H1 (cell line): ENCODE measurements at regions not wholly inside any gene's neighbourhood (a gene's known extent, or its start where the extent isn't known, plus 50 kb on each side); places are given as distances from the start of the nearest gene placed in this dataset.

Experiments
- CTCF ChIP-seq, 3 experiments: IDR thresholded peaks; 1 replicate in 2 of 3; 2 replicates in 1 of 3; pipeline versions ENCODE4 v1.5.1 to v1.6.1; 2011; ENCODE audit warnings: low read length in 3 of 3, mild to moderate bottlenecking in 3 of 3, inconsistent platforms in 2 of 3, low read depth in 1 of 3, moderate library complexity in 1 of 3; ENCODE audit not compliant: insufficient read depth in 1 of 3; ENCODE audit errors: control extremely low read depth in 1 of 3
- E2F6 ChIP-seq: IDR thresholded peaks from 2 replicates; pipeline ENCODE4 v1.6.1; 2012; ENCODE audit warnings: inconsistent platforms
- KDM1A ChIP-seq: fragments of 200-600, 300-600 bp; sonication (generic); IDR thresholded peaks from 2 replicates; pipeline ENCODE4 v1.7.1; 2016; ENCODE audit warnings: mild to moderate bottlenecking, low read length, borderline replicate concordance
- KDM5A ChIP-seq: fragments of 200-600 bp; IDR thresholded peaks from 2 replicates; pipeline ENCODE4 v1.7.1; 2012; ENCODE audit warnings: mild to moderate bottlenecking, low read length, inconsistent platforms, mixed read lengths
- SIN3A ChIP-seq, 2 experiments: IDR thresholded peaks in 1 of 2; conservative IDR thresholded peaks in 1 of 2; 2 replicates each; pipeline ENCODE4 v1.6.1; 2011 to 2012; ENCODE audit warnings: low read length in 2 of 2, improper control_type of control experiment in 1 of 2, low read depth in 1 of 2, mild to moderate bottlenecking in 1 of 2
- SP2 ChIP-seq: IDR thresholded peaks from 2 replicates; pipeline ENCODE4 v1.6.1; 2012; ENCODE audit warnings: mild to moderate bottlenecking, low read length, inconsistent platforms

DNA sequence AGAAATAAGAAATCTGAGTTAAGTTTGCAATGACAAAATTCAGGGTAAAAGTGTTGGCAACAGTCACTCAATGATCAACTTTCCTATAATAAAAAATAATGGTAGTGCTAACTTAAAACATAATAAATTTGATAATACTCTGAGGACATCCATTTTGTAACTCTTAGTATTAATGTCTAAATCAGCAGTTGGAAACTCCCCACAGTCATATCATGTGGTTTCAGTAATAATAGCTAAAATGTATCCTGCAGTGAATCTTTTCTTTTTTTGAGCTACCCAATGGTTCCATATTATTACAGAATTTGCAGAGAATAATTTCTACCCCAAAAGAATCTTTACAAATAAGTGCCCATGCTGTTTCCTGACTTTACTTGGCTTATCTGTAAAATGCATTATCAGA is 286.7 kb downstream of the PTPRC start:
- TF ChIP-seq KDM5A (no peak), CTCF (IDR thresholded peaks at IDR 0.05; ENCODE audit: control extremely low read depth in 1 of 3, insufficient read depth in 1 of 3, low read depth in 1 of 3, low read length in 3 of 3) (no peak), SP2 (no peak), SIN3A (conservative IDR thresholded peaks at IDR 0.05 in 1 of 2, IDR thresholded peaks at IDR 0.05 in 1 of 2; ENCODE audit: low read depth in 1 of 2, low read length in 2 of 2) (no peak), E2F6 (no peak), KDM1A (no peak)
